ENCODE measurements at regions not wholly inside any gene's neighbourhood (a gene's known extent, or its start where the extent isn't known, plus 50 kb on each side); places are given as distances from the start of the nearest gene placed in this dataset.

DNA sequence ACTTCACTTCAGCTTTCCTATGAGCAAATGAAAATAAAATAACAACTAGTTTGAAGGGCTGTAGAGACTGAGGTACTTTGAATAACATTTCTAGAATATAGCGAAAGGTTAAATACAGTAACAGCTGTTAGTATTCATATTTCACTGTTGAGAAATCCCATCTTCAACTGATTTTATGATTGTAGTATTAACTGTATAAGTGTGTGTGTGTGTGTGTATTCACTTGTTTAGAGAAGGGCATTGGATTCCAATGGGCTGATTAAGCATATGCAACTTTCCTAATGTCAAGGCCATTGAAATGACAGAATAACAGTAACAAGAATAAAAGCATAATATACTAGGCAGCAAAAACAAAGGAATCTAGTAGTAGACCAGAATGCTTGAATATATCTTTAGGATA lies 957.5 kb upstream of the EPHA7 start:
- TF ChIP-seq, protein P1, sequence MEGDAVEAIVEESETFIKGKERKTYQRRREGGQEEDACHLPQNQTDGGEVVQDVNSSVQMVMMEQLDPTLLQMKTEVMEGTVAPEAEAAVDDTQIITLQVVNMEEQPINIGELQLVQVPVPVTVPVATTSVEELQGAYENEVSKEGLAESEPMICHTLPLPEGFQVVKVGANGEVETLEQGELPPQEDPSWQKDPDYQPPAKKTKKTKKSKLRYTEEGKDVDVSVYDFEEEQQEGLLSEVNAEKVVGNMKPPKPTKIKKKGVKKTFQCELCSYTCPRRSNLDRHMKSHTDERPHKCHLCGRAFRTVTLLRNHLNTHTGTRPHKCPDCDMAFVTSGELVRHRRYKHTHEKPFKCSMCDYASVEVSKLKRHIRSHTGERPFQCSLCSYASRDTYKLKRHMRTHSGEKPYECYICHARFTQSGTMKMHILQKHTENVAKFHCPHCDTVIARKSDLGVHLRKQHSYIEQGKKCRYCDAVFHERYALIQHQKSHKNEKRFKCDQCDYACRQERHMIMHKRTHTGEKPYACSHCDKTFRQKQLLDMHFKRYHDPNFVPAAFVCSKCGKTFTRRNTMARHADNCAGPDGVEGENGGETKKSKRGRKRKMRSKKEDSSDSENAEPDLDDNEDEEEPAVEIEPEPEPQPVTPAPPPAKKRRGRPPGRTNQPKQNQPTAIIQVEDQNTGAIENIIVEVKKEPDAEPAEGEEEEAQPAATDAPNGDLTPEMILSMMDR (optimal IDR thresholded peaks at IDR 0.05 in 1 of 3, IDR thresholded peaks at IDR 0.05 in 1 of 3, conservative IDR thresholded peaks at IDR 0.05 in 1 of 3; ENCODE audit: extremely low read depth in 1 of 3, insufficient read depth in 2 of 3, low read length in 3 of 3): no peak
- no peak for TF ChIP-seq EZH2 (IDR thresholded peaks at IDR 0.05; ENCODE audit: low read length)
